A673 (cell line): ENCODE measurements at regions not wholly inside any gene's neighbourhood (a gene's known extent, or its start where the extent isn't known, plus 50 kb on each side); places are given as distances from the start of the nearest gene placed in this dataset.

ENCODE experiments used
- BruUV-seq: library from RNA; stranded (reverse); fragments of 400-500 nt; replicated peaks from 2 replicates; lab custom pipeline; 2021; lab: Mats Ljungman, UMichigan
- CTCF ChIA-PET: fragments of 300-600 bp; sonication (Branson Sonifier 250); formaldehyde crosslinking; loops from one replicate; lab custom pipeline; 2022; ENCODE audit warnings: antibody characterized with exemption; lab: Charles Lee
- POLR2A ChIA-PET: fragments of 300-600 bp; sonication (Branson Sonifier 250); formaldehyde crosslinking; loops from one replicate; lab custom pipeline; 2022; ENCODE audit warnings: antibody characterized with exemption; ENCODE audit not compliant: low non-redundant PET; lab: Charles Lee
- DNase-seq: peaks from one replicate; pipeline ENCODE4 v3.0.0-alpha.2; 2015; ENCODE audit warnings: low spot score
- H3K27ac ChIP-seq: fragments of 200-600 bp; sonication (generic); 2 replicates; pipeline ENCODE4 v1.5.1; 2016; ENCODE audit warnings: mixed run types, low read depth, mild to moderate bottlenecking, mixed read lengths, antibody characterized with exemption, low read length; ENCODE audit not compliant: poor library complexity, severe bottlenecking
- H3K27me3 ChIP-seq: fragments of 200-600 bp; sonication (generic); replicated peaks from 2 replicates; pipeline ENCODE4 v1.6.1; 2017; ENCODE audit warnings: mixed run types, low read depth, mild to moderate bottlenecking, mixed read lengths, antibody characterized with exemption, low read length; ENCODE audit not compliant: insufficient read depth, poor library complexity
- H3K36me3 ChIP-seq: fragments of 200-600 bp; sonication (generic); 2 replicates; pipeline ENCODE4 v1.6.1; 2016; ENCODE audit warnings: mixed run types, mild to moderate bottlenecking, mixed read lengths, antibody characterized with exemption, low read length; ENCODE audit not compliant: insufficient read depth, poor library complexity, severe bottlenecking
- H3K4me1 ChIP-seq: fragments of 200-600 bp; sonication (generic); 2 replicates; pipeline ENCODE4 v1.6.1; 2017; ENCODE audit warnings: mixed run types, mild to moderate bottlenecking, mixed read lengths, antibody characterized with exemption, low read length; ENCODE audit not compliant: insufficient read depth, poor library complexity, severe bottlenecking
- H3K4me3 ChIP-seq: fragments of 200-600 bp; sonication (generic); 2 replicates; pipeline ENCODE4 v1.5.1; 2016; ENCODE audit warnings: low read depth, mixed run types, mild to moderate bottlenecking, mixed read lengths, low read length; ENCODE audit not compliant: poor library complexity, severe bottlenecking
- H3K9me3 ChIP-seq: fragments of 200-600 bp; sonication (generic); 2 replicates; pipeline ENCODE4 v1.6.1; 2016; ENCODE audit warnings: mixed run types, low read depth, mild to moderate bottlenecking, mixed read lengths, antibody characterized with exemption, low read length; ENCODE audit not compliant: poor library complexity, severe bottlenecking
- EZH2 ChIP-seq: fragments of 200-600 bp; sonication (generic); IDR thresholded peaks from 2 replicates; pipeline ENCODE4 v1.6.1; 2017; ENCODE audit warnings: borderline replicate concordance, low read depth, mild to moderate bottlenecking, mixed read lengths, antibody characterized with exemption, low read length; ENCODE audit not compliant: poor library complexity, severe bottlenecking
- intact Hi-C: fragments of 100-400 bp; cut with micrococcal nuclease; formaldehyde crosslinking; loops from one replicate; pipeline ENCODE4 v1.10.0; 2022; ENCODE audit not compliant: unreplicated experiment
- TF ChIP-seq, protein P1 (sequence below): fragments of 300-800, 200-600 bp; sonication (generic); conservative IDR thresholded peaks from 2 replicates; pipeline ENCODE4 v1.5.1; 2017; ENCODE audit warnings: low read depth, mild to moderate bottlenecking, antibody characterized with exemption, low read length, moderate library complexity, mixed read lengths

DNA sequence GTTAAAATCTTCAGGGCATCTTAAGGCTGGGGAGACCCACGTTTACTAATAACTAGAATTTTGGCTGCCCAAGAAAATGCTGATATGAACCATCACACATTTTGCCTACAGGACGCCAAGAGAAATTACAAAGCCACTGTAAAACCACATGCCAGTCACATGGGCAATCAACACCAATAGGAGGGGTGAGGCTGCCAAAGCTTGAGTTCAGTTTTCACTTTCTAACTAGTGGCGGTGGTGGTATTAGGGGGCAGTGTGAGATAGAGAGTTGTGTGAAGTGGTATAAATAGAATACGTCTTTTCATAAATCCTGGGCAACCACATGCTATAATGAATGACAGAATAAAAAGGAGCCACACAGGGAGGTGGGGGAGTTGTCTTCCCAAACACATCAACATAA, 147.3 kb downstream of the WNT5A start:
- TF ChIP-seq, protein P1, sequence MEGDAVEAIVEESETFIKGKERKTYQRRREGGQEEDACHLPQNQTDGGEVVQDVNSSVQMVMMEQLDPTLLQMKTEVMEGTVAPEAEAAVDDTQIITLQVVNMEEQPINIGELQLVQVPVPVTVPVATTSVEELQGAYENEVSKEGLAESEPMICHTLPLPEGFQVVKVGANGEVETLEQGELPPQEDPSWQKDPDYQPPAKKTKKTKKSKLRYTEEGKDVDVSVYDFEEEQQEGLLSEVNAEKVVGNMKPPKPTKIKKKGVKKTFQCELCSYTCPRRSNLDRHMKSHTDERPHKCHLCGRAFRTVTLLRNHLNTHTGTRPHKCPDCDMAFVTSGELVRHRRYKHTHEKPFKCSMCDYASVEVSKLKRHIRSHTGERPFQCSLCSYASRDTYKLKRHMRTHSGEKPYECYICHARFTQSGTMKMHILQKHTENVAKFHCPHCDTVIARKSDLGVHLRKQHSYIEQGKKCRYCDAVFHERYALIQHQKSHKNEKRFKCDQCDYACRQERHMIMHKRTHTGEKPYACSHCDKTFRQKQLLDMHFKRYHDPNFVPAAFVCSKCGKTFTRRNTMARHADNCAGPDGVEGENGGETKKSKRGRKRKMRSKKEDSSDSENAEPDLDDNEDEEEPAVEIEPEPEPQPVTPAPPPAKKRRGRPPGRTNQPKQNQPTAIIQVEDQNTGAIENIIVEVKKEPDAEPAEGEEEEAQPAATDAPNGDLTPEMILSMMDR, result no peak
- no peak for TF ChIP-seq EZH2
- no peaks in the 10 kb centered on the region for H3K27me3 ChIP-seq
- no peaks in the 10 kb centered on the region for H3K36me3 ChIP-seq
- no peak overlapping the region for H3K4me3 ChIP-seq
- POLR2A ChIA-PET, result no interaction called here
- no peaks in the 10 kb centered on the region for H3K4me1 ChIP-seq
- no peaks in the 10 kb centered on the region for H3K9me3 ChIP-seq
- intact Hi-C loops, result no loop called here
- BruUV-seq, result no TSS peak
- DNase-seq, result no peak
- no peak overlapping the region for H3K27ac ChIP-seq
- CTCF ChIA-PET, result no interaction called here

DNA sequence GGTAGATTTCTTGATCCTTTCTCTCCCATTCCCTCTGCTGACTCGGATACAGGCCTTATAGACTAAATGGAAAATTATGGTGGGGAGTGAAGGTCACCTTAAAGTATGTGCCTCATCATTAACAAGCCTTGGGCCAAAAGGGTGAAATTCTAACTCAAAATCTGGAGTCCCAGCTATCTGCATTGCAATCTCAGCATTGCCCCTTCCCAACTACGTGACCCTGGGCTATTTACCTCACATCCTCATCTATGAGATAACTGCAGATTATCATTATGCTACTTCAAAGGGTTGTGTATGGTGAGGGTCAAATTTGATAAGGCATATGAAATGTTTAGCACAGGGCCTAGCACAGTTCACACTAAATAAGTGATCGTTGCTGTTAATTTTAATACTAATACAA, 147.7 kb downstream of the WNT5A start:
- Histone ChIP-seq H3K4me1 (no peaks in the 10 kb centered on the region), H3K27ac (no peak overlapping the region), H3K9me3 (no peaks in the 10 kb centered on the region), H3K4me3 (no peak overlapping the region), H3K27me3 (no peaks in the 10 kb centered on the region), H3K36me3 (no peaks in the 10 kb centered on the region)
- no peak for TF ChIP-seq EZH2
- TF ChIP-seq, protein P1, result no peak
- ChIA-PET CTCF (no interaction called here), POLR2A (no interaction called here)
- no TSS peak for BruUV-seq
- DNase-seq, result no peak
- intact Hi-C loops, result no loop called here

DNA sequence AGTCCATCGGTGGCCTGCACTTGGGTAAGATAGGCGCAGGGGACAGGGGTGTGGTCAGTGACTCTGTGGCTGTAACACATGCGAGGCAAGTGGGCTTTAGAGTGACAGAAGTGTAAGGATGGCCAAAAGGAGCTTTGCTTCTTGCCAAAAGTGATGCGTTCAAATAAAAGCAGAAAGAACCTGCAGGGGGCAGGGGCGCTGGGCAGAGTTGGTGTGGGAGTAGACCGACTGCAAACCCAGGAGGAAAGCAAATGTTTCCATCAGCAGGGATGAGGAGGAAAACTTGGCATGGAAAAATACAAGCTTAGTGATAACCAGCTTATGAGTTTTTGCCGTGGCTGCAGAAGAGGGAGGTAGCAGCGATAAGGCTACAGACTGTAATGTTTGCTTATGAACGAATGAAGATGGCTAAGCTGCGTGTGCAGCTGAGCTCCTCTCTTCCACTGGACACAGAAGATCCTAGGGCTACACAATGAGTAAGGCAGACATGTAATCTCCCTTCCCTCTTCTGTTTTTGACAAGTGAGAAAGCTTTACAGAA, 149.4 kb downstream of the WNT5A start:
- Histone ChIP-seq H3K9me3 (no peaks in the 10 kb centered on the region), H3K4me1 (no peaks in the 10 kb centered on the region), H3K36me3 (no peaks in the 10 kb centered on the region), H3K27ac (no peak overlapping the region), H3K27me3 (no peaks in the 10 kb centered on the region), H3K4me3 (no peak overlapping the region)
- no peak for TF ChIP-seq EZH2
- TF ChIP-seq, protein P1, result no peak
- no peak for DNase-seq
- no TSS peak for BruUV-seq
- intact Hi-C loops, result no loop called here
- ChIA-PET CTCF (no interaction called here), POLR2A (no interaction called here)
